ENCODE measurements at regions not wholly inside any gene's neighbourhood (a gene's known extent, or its start where the extent isn't known, plus 50 kb on each side); places are given as distances from the start of the nearest gene placed in this dataset.

DNA sequence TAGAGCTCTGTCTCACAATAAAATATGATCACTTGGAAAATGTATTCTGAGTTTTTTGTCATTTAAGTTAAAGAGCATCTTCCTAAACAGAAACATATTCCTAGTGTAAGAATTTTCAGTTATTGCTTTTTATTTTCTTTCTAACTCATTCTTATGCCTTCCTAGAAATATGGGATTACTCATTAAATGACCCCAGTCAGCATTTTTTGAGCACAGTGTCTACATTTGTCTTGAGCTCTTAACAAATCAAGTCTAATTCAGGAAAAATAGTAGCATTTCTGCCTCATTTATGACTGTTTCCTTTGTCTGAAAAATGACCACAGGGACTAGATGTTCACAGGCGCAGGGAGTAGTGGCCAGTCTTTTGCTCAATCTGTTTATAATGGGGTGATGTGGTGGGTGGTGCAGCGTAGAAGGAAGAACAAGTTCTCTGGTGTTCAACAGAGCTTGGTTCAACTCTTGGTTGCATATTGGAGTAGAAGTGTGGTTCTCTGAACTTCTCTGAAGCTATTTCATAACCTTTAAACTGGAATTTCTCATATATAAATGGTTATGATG lies 267.1 kb downstream of the CYRIA start:
- TF ChIP-seq, protein P1, sequence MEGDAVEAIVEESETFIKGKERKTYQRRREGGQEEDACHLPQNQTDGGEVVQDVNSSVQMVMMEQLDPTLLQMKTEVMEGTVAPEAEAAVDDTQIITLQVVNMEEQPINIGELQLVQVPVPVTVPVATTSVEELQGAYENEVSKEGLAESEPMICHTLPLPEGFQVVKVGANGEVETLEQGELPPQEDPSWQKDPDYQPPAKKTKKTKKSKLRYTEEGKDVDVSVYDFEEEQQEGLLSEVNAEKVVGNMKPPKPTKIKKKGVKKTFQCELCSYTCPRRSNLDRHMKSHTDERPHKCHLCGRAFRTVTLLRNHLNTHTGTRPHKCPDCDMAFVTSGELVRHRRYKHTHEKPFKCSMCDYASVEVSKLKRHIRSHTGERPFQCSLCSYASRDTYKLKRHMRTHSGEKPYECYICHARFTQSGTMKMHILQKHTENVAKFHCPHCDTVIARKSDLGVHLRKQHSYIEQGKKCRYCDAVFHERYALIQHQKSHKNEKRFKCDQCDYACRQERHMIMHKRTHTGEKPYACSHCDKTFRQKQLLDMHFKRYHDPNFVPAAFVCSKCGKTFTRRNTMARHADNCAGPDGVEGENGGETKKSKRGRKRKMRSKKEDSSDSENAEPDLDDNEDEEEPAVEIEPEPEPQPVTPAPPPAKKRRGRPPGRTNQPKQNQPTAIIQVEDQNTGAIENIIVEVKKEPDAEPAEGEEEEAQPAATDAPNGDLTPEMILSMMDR (IDR thresholded peaks at IDR 0.05) = no peak
- TF ChIP-seq EP300 (IDR thresholded peaks at IDR 0.05) (no peak), POLR2A (IDR thresholded peaks at IDR 0.05) (no peak), POLR2AphosphoS5 (IDR thresholded peaks at IDR 0.05) (no peak)
